ENCODE measurements at regions not wholly inside any gene's neighbourhood (a gene's known extent, or its start where the extent isn't known, plus 50 kb on each side); places are given as distances from the start of the nearest gene placed in this dataset.
"Not testable (repeated sequence)": the region's sequence is repeated elsewhere in the genome, so short reads cannot be mapped to it uniquely, and the experiment has no call there.

GRCh38 chr5:17326600-17327037 is 109.2 kb downstream of the BASP1 start:
- DNase-seq (ENCODE audit: low read depth) = no peak
- TF ChIP-seq CTCF (conservative IDR thresholded peaks at IDR 0.05; ENCODE audit: low read length) = no peak
- H3K4me3 ChIP-seq (ENCODE audit: low read length) = no peak overlapping the region

- no peak for DNase-seq (ENCODE audit: low read depth)
- TF ChIP-seq CTCF (conservative IDR thresholded peaks at IDR 0.05; ENCODE audit: low read length) = no peak
- H3K4me3 ChIP-seq (ENCODE audit: low read length) = no peak overlapping the region
These were observed 109.7 kb downstream of the BASP1 start for GRCh38 chr5:17327048-17327625.

DNA sequence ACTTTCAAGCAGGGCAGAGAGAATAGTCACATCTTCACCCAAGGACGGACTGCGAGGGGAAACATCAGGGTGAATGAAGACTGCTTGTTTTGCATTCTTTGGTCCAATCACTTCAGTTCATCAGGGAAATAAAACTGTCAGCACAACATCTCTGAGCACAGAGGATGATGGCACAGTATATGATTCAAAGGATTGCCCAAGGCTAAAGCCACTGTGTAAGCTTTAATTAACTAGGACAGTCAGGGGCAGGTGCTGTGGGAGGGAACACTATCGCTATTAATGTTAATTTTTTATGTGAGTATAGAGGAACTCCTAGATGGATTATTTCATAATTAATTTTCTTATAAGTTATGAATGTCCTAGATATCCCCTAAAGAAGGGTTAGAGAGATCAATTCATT is 112.1 kb downstream of the BASP1 start:
- no peak for TF ChIP-seq CTCF (conservative IDR thresholded peaks at IDR 0.05; ENCODE audit: low read length)
- no peak overlapping the region for H3K4me3 ChIP-seq (ENCODE audit: low read length)
- DNase-seq (ENCODE audit: low read depth) = no peak

GRCh38 chr5:17330386-17330785 is 113.0 kb downstream of the BASP1 start:
- no peak for DNase-seq (ENCODE audit: low read depth)
- no peak overlapping the region for H3K4me3 ChIP-seq (ENCODE audit: low read length)
- TF ChIP-seq CTCF (conservative IDR thresholded peaks at IDR 0.05; ENCODE audit: low read length) = no peak

DNA sequence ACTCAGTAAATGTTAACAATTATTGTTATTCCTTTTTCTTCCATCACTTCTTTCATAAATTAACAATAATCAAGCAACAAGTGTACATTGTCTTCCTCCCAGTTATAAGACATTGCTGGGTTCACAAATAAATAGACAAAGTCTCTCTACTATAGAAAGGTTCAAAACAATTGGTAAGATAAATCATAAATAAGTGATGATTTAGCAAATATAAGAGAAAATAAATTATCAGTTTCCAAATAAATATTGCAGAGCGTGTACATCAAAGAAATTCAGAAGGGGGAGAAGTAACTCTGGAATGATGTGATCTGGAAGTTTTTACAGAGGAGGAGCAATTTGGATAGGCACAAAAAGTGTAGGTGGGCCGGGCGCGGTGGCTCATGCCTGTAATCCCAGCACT is 114.2 kb downstream of the BASP1 start:
- no peak overlapping the region for H3K4me3 ChIP-seq (ENCODE audit: low read length)

DNA sequence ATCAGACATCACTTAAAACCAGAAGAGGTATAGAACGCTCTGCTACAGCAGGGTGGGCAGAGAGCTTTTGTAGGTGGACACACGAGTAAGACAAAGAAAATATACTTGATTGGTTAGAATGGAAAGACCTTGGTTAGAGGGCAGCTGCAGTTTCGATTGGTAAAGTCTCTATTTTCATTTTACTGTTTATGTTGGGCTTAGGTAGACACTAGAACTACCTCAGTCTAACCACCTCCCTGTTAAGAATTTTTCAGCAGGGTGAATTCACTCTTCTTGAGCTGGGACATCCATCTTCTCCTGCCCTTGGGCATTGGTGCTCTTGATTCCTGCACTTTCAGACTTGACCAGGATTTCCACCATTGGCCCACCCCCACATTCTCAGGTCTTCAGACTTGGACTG is 116.3 kb downstream of the BASP1 start:
- DNase-seq (ENCODE audit: low read depth) = no peak
- no peak for TF ChIP-seq CTCF (conservative IDR thresholded peaks at IDR 0.05; ENCODE audit: low read length)
- no peak overlapping the region for H3K4me3 ChIP-seq (ENCODE audit: low read length)

More for the DNA sequence above, 114.2 kb downstream of the BASP1 start:
- no peak for TF ChIP-seq CTCF (conservative IDR thresholded peaks at IDR 0.05; ENCODE audit: low read length)
- DNase-seq (ENCODE audit: low read depth) = no peak

- no peak for DNase-seq (ENCODE audit: low read depth)
- no peak for TF ChIP-seq CTCF (conservative IDR thresholded peaks at IDR 0.05; ENCODE audit: low read length)
- no peak overlapping the region for H3K4me3 ChIP-seq (ENCODE audit: low read length)
These were observed 118.6 kb downstream of the BASP1 start for GRCh38 chr5:17336054-17336453.

DNA sequence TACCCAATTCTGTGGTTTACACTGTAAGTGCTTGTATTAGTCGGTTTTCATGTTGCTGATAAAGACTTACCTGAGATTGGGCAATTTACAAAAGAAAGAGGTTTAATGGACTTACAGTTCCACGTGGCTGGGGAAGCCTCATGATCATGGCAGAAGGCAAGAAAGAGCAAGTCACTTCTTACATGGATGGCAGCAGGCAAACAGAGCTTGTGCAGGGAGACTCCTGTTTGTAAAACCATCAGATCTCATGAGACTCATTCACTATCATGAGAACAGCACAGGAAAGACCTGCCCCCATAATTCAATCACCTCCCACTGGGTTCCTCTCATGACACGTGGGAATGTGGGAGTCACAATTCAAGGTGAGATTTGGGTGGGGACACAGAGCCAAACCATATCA is 119.3 kb downstream of the BASP1 start:
- not testable (repeated sequence) for H3K4me3 ChIP-seq (ENCODE audit: low read length); DNase-seq (ENCODE audit: low read depth)

Data from AG10803 (cell line).